HG02678 (cell line): ENCODE measurements at regions not wholly inside any gene's neighbourhood (a gene's known extent, or its start where the extent isn't known, plus 50 kb on each side); places are given as distances from the start of the nearest gene placed in this dataset.

Experiments
- ATAC-seq: cut with Tn5 transposase; IDR thresholded peaks from one replicate; pipeline ENCODE4 v1.9.1; 2021; ENCODE audit warnings: mild to moderate bottlenecking, moderate library complexity; ENCODE audit not compliant: unreplicated experiment

GRCh38 chr1:57770772-57771171, 346.9 kb upstream of the DAB1 start:
- no peak for ATAC-seq

GRCh38 chr1:57770236-57770635, 346.4 kb upstream of the DAB1 start:
- ATAC-seq, result no peak

- no peak for ATAC-seq
These were observed 337.8 kb upstream of the DAB1 start for GRCh38 chr1:57761628-57762027.

GRCh38 chr1:57752843-57753242, 329.0 kb upstream of the DAB1 start:
- ATAC-seq, result no peak

GRCh38 chr1:57748719-57749118, 324.9 kb upstream of the DAB1 start:
- ATAC-seq, result no peak

GRCh38 chr1:57747818-57748217, 324.0 kb upstream of the DAB1 start:
- no peak for ATAC-seq

- peak; percentile 64 for ATAC-seq
These were observed 317.7 kb upstream of the DAB1 start for GRCh38 chr1:57741521-57741920.

GRCh38 chr1:57736940-57737339, 313.1 kb upstream of the DAB1 start:
- ATAC-seq, result no peak

GRCh38 chr1:57729181-57729580, 305.3 kb upstream of the DAB1 start:
- no peak for ATAC-seq

- ATAC-seq, result no peak
These were observed 303.3 kb upstream of the DAB1 start for GRCh38 chr1:57727121-57727520.

- no peak for ATAC-seq
These were observed 301.5 kb upstream of the DAB1 start for GRCh38 chr1:57725318-57725717.

- ATAC-seq, result no peak
These were observed 300.7 kb upstream of the DAB1 start for GRCh38 chr1:57724535-57724934.

- no peak for ATAC-seq
These were observed 298.6 kb upstream of the DAB1 start for GRCh38 chr1:57722285-57722978.

GRCh38 chr1:57721001-57721400, 297.1 kb upstream of the DAB1 start:
- no peak for ATAC-seq

- ATAC-seq, result no peak
These were observed 295.4 kb upstream of the DAB1 start for GRCh38 chr1:57719274-57719673.

GRCh38 chr1:57713501-57713900, 289.6 kb upstream of the DAB1 start:
- no peak for ATAC-seq

- ATAC-seq, result no peak
These were observed 289.0 kb upstream of the DAB1 start for GRCh38 chr1:57712846-57713245.

GRCh38 chr1:57711326-57711725, 287.5 kb upstream of the DAB1 start:
- no peak for ATAC-seq

- no peak for ATAC-seq
These were observed 283.8 kb upstream of the DAB1 start for GRCh38 chr1:57707631-57708030.

GRCh38 chr1:57704811-57705210, 281.0 kb upstream of the DAB1 start:
- no peak for ATAC-seq

GRCh38 chr1:57704231-57704630, 280.4 kb upstream of the DAB1 start:
- no peak for ATAC-seq

GRCh38 chr1:57696904-57697303, 273.0 kb upstream of the DAB1 start:
- ATAC-seq, result no peak

GRCh38 chr1:57696043-57696442, 272.2 kb upstream of the DAB1 start:
- ATAC-seq, result no peak
